ENCODE measurements at regions not wholly inside any gene's neighbourhood (a gene's known extent, or its start where the extent isn't known, plus 50 kb on each side); places are given as distances from the start of the nearest gene placed in this dataset.
"Not testable (repeated sequence)": the region's sequence is repeated elsewhere in the genome, so short reads cannot be mapped to it uniquely, and the experiment has no call there.

DNA sequence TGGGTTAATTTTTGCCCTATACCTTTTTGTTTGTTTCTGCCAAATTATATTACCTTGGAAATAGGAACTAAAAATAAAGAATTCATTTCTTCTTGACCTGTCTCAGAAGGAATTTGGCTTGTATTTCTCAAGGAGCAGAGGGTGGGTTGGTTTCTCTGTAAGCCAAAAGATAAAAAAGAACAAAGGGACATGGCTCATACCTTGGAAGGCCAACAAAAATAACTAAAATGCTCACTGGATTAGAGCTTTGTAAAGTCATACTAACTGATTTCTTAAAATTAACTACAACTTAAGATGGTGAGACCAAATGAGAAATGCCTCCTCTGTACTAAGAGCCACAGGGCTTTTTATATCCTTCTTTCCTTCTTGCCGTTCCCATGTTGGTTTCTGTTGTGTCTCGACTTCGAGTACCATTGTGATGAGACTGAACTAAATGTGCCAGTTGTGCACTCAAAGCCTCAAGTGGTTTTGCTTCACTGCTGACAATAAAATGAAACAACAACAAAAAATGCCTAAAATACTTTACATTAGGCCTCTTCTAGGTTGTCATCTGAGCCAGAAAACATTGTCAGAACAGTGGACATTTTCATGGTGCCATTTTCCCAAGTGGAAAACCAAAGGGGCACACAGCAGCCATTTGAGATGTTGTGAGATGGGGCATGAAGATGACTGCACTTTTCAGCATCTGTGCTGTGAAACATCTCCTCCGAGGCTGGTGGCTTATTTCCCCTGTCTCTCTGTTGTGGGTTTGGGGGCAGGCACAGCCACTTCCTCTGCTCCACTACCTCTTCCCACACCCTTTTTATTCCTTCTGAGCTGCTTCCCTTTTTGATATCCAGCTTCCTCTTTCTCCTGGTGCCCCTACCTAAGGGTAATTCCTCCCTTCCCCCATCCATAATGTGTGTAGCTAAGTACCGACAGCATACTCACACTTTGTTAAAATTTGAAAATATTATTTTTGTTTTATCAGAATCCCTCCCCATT lies 51.8 kb upstream of the AGR3 start:
- no peak for DNase-seq

DNA sequence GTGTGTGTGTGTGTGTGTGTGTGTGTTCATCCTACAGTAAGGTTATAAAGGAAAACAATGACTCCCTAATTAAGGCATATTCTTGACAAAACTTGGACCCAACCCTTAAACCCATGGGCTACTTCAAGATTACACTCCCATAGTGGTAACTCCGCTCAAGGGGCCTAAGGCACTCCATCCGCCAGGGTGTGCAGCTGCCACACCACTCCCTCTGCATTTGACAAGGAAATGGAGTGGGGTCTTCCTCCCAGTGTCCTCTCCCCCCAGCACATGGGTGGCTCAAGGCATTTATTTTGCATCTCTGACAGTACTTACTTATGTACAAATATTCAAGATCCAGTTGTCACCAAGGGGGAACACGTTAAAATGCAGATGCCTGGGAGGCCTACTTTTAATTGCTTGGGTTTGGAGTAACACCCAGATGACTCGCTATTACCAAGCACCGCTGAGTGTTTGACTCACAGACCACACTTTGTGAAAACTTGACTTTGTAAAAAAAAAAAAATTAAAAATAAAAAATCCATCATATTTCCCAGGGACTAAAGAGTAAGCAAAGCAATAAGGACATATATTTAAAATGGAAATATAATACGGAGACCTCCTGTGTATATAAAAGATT lies 53.0 kb upstream of the AGR3 start:
- peak; percentile 25 to 43 for DNase-seq

DNA sequence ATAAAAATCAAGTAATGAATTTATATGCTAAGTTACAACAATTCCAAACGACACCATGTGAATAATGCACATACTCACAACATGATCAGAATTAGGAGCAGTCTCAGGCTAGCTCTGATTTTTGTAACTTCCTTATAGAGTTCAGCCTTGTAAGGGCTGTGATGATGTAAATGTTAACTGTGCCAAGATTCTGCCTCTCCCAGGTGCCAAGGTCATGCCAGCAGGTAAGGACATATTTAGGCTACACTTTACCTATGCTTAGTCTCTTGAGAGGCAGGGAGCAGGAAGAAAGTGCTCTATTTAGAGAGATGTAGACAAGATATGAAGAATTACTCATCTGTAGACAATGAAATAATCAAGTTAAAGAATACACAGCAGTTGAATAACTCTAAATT lies 53.6 kb upstream of the AGR3 start:
- DNase-seq = no peak

GRCh38 chr7:16936626-16937422 lies 55.0 kb upstream of the AGR3 start:
- no peak for DNase-seq

DNA sequence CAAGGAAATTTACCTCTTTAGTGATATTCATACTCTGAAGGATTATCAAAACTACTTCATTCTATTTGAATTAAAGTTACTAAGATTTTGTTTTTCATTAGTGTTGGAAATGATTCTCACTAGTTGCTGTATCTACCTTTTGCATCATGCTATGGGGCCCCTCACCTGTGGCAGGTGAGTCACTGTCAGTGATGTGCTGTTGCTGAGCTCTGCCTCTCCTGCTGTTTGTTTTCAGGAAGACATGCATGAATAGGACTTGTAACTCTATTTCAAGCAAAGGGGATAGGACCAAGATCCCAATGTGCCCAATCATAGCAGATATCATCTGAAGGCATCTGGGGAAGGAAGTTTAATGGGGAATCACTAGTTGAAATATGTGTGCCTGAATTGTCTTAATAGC lies 57.4 kb upstream of the AGR3 start:
- DNase-seq = no peak

DNA sequence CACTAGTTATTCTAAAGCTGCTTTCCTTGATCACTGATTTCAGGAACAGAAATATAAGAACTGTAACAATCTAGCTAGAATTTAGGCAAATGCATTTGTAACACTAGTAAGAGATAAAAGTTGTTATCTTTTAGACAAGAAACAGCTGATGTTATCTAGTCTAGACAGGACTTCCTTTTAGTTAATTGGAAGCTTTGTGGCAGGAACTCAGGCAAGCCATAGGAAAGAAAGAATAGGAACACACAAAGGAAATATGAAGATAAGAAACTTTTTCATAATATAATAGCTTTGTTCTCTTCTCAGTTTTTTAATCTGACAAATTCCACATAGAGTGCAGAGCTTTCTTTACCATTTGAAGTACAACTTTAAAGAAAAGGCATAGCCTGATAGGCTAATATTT lies 59.0 kb upstream of the AGR3 start:
- DNase-seq = no peak

DNA sequence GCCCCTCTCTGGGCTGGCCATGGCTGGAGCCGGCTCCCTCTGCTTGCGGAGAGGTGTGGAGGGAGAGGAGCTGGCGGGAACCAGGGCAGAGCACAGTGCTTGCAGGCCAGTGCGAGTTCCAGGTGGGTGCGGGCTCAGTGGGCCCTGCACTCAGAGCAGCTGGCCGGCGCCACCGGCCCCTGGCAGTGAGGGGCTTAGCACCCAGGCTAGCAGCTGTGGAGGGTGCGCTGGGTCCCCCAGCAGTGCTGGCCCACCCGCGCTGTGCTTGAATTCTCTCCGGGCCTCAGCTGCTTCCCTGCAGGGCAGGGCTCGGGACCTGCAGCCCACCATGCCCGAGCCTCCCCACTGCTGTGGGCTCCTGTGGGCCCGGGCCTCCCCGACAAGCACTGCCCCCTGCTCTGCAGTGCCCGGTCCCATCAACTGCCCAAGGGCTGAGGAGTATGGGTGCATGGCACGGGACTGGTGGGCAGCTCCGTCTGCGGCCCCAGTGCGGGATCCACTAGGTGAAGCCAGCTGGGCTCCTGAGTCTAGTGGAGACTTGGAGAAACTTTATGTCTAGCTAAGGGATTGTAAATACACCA lies 61.2 kb upstream of the AGR3 start:
- no peak for DNase-seq

DNA sequence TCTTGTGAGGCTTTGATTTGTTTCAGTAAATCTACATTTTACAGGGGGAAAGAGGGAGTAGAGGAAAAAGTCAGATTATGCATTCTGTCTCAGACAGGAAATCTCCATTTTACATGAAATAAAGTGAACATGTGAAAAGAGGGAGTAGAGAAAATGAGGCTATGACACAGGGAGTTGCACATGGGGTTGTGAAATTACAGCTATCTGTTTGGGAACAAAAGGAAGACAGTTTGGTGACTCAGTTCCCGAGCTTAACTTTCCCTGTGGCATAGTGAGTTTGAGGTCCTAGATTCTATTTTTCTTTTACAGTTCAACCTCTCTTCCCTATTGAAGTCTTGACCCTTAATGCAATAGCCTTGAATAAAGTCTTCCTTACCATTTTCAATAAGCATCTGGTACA lies 63.2 kb upstream of the AGR3 start:
- DNase-seq = no peak

- DNase-seq = no peak
Observed at GRCh38 chr7:16945372-16945771, 63.6 kb upstream of the AGR3 start.

- DNase-seq = not testable (repeated sequence)
Observed at GRCh38 chr7:16948110-16948509, 66.3 kb upstream of the AGR3 start.

DNA sequence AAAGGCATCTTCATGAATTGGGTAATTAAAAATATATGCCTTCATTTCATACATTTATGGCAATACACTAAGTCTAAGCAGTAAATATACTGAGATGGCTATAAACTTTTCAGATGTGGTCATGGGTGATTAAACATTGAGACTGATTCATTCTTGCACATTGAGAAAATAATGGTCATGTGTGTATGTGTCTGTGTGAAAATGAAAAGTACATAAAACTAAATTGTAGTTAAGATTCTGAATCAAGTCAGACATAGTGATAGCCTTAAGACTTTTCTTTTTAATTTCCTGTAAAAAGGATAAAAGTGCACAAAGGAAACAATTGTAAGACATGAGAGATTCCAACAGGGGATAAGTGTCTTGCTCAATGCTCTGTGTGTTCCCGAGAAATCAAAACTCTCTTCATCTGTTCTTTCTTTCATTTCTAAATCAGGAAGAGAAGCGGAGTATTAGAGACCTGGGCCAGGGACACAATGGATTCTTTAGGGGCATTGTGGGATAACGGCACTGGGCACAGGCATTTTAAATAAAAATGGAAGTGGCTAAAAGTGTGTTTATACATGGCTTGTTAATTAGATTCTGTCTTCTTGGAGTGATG lies 69.8 kb upstream of the AGR3 start:
- DNase-seq = no peak

DNA sequence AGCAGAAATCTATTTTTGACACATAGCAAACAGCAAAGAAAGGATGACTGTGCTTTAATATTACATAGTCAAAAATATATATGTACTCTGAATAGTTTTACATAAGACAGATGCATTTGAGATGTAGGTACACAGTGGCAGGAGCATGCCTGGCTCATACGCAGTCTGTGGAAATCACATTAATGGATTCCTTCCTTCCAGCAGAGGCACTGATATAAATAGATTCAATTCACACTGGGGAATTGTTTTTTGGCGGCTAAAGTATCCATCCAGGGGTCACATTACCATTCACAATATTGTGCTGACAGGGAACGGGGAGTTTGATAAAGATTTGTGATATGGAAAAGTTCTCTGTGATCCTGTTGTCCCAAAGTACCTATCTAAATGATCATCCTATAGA lies 72.5 kb upstream of the AGR3 start:
- DNase-seq = no peak

DNA sequence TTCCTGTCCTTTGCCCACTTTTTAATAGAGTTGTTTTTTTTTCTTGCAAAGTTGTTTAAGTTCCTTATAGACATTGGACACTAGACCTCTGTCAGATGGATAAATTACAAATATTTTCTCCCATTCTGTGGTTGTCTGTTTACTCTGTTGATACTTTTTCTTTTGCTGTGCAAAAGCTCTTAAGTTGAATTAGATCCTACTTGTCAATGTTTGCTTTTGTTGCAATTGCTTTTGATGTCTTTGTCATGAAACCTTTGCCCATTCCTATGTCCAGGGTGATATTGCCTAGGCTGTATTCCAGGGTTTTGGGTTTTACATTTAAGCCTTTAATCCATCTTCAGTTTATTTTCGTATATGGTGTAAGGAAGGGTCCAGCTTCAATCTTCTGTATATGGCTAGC lies 76.9 kb upstream of the AGR3 start:
- DNase-seq = no peak

GRCh38 chr7:16960337-16960965 lies 78.7 kb upstream of the AGR3 start:
- DNase-seq = no peak

- DNase-seq = no peak
Observed at GRCh38 chr7:16961641-16962040, 79.9 kb upstream of the AGR3 start.

DNA sequence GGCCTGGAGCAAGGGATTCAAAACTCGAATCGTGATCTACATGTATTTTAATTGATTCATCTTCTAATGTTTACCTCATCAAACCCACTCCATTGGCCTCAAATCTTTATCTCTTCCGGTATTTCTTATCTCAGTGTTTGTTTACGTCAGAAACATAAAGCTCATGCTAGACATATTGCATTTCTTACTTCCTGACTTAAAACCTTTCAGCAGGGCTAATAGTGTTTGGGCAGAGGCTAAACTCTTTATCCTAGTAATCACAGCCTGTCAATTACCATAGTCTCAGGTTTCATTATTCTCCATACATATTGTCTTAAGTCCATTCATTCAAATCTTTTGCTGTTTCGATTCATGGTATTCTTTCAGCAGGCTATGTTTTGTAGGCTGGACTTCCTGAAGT lies 81.3 kb upstream of the AGR3 start:
- no peak for DNase-seq

DNA sequence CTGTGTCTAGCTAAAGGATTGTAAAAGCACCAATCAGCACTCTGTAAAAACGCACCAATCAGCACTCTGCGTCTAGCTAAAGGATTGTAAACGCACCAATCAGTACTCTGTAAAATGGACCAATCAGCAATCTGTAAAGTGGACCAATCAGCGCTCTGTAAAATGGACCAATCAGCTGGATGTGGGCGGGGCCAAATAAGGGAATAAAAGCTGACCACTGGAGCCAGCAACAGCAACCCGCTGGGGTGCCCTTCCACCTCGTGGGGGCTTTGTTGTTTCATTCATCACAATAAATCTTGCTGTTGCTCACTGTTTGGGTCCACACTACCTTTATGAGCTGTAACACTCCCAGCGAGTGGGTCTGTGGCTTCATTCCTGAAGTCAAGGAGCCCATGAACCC lies 83.9 kb upstream of the AGR3 start:
- DNase-seq = not testable (repeated sequence)

DNA sequence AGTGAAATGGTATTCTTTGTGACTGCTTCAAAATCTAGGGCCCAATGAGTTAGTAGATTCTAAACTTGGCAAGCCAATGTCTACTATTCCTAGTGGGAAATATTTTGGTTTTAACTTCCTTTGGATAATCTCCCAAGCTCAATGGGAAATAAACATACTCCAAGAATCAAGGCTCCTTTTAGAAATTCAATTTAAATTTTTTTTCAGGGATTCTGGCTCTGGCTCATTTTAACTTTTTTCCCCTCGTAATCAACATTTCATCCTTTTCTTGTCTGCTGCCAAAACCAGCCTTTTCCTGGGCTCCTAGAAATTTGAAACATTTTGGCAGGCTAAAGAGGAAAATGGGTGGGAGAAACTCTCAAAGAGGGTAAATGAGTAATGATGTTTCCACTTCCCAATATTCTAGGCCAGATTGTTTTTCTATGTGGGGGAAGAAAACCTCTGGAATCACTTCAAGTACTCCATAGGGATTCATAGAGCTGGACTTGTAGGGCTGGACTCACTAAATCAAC lies 85.6 kb upstream of the AGR3 start:
- no peak for DNase-seq

GRCh38 chr7:16970732-16971482 lies 89.1 kb upstream of the AGR3 start:
- DNase-seq = no peak

DNA sequence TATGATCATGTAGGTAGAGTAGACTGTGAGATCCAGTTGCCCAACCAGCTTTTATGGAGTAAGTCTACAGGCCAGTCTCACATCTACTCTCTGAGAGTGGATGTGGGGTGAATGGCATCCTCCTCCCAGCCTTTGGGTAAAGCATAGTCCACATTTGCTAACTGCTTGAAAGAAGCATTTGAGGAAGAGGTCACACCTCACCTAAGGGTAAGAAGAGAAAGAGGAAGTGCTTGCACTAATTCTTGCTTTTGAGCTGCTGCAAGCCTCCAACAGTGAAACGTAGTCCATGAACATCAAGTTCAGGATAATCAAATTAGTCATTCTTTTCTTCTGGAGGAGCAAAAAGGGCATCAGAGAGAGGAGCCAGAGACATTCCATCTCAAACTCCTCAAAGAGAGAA lies 93.9 kb upstream of the AGR3 start:
- DNase-seq = no peak
